ENCODE measurements at regions not wholly inside any gene's neighbourhood (a gene's known extent, or its start where the extent isn't known, plus 50 kb on each side); places are given as distances from the start of the nearest gene placed in this dataset.

DNA sequence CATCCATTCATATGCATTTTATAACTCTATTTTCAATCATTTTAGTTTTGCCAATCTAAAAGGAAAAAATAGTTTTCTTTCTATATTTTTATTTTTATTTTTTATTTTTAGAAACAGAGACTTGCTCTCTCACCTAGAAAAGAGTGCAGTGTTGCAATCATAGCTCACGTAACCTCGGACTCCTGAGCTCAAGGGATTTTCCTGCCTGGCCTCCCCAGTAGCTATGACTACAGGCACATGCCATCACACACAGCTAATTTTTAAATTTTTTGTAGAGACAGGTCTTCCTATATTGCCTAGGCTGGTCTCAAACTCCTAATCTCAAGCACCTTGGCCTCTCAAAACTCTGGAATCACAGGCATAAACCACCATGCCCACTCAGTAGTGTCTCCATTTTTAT, 125.5 kb upstream of the XIRP2 start (continued):
- TF ChIP-seq, protein P1, sequence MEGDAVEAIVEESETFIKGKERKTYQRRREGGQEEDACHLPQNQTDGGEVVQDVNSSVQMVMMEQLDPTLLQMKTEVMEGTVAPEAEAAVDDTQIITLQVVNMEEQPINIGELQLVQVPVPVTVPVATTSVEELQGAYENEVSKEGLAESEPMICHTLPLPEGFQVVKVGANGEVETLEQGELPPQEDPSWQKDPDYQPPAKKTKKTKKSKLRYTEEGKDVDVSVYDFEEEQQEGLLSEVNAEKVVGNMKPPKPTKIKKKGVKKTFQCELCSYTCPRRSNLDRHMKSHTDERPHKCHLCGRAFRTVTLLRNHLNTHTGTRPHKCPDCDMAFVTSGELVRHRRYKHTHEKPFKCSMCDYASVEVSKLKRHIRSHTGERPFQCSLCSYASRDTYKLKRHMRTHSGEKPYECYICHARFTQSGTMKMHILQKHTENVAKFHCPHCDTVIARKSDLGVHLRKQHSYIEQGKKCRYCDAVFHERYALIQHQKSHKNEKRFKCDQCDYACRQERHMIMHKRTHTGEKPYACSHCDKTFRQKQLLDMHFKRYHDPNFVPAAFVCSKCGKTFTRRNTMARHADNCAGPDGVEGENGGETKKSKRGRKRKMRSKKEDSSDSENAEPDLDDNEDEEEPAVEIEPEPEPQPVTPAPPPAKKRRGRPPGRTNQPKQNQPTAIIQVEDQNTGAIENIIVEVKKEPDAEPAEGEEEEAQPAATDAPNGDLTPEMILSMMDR (IDR thresholded peaks at IDR 0.05 in 2 of 3, conservative IDR thresholded peaks at IDR 0.05 in 1 of 3; ENCODE audit: borderline replicate concordance in 1 of 3, insufficient read depth in 1 of 3, low read depth in 2 of 3, low read length in 2 of 3): no peak
- TF ChIP-seq FOSL1 (IDR thresholded peaks at IDR 0.05; ENCODE audit: low read depth): no peak
- TF ChIP-seq, protein P2, sequence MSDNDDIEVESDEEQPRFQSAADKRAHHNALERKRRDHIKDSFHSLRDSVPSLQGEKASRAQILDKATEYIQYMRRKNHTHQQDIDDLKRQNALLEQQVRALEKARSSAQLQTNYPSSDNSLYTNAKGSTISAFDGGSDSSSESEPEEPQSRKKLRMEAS (IDR thresholded peaks at IDR 0.05): no peak
- no peak for TF ChIP-seq SP1 (IDR thresholded peaks at IDR 0.05; ENCODE audit: low read depth)
- TF ChIP-seq EZH2 (IDR thresholded peaks at IDR 0.05): no peak
- TF ChIP-seq, protein P3, sequence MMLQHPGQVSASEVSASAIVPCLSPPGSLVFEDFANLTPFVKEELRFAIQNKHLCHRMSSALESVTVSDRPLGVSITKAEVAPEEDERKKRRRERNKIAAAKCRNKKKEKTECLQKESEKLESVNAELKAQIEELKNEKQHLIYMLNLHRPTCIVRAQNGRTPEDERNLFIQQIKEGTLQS (IDR thresholded peaks at IDR 0.05): no peak
- TF ChIP-seq ZNF274 (IDR thresholded peaks at IDR 0.05; ENCODE audit: low read depth, low read length): no peak
- TF ChIP-seq SRF (IDR thresholded peaks at IDR 0.05; ENCODE audit: low read depth): no peak
- TF ChIP-seq JUND (IDR thresholded peaks at IDR 0.05): no peak
- no peak for TF ChIP-seq EGR1 (IDR thresholded peaks at IDR 0.05; ENCODE audit: low read depth)
- TF ChIP-seq ZFX (IDR thresholded peaks at IDR 0.05): no peak
- TF ChIP-seq EZH2phosphoT487 (IDR thresholded peaks at IDR 0.05; ENCODE audit: borderline replicate concordance): no peak

GRCh38 chr2:166758956-166759355, 129.3 kb upstream of the XIRP2 start:
- H3K36me3 ChIP-seq (ENCODE audit: control insufficient read depth in 1 of 2, insufficient read depth in 2 of 2, low read length in 2 of 2): no peaks in the 10 kb centered on the region
- ChIA-PET RAD21 (ENCODE audit: low non-redundant PET in 1 of 2, low total read pairs in 2 of 2, uncharacterized antibody in 2 of 2, unreplicated experiment in 2 of 2) (no interaction called here), POLR2A (no interaction called here), CTCF (no interaction called here)
- H3K9ac ChIP-seq (ENCODE audit: low read length): no peak overlapping the region
- H2AFZ ChIP-seq (ENCODE audit: low read depth, low read length, poor library complexity, severe bottlenecking): no peak overlapping the region
- H3K9me2 ChIP-seq (ENCODE audit: insufficient read depth): no peaks in the 10 kb centered on the region
- H3K4me2 ChIP-seq (ENCODE audit: low read length): no peak overlapping the region
- no peaks in the 10 kb centered on the region for H4K20me1 ChIP-seq (ENCODE audit: insufficient read depth)
- no peak for DNase-seq (ENCODE audit: low read depth, low spot score)
- H3K4me1 ChIP-seq (ENCODE audit: control insufficient read depth in 1 of 2, insufficient read depth in 2 of 2, low read length in 2 of 2): no peaks in the 10 kb centered on the region
- TF ChIP-seq SP1 (IDR thresholded peaks at IDR 0.05; ENCODE audit: low read depth) (no peak), YY1 (IDR thresholded peaks at IDR 0.05; ENCODE audit: extremely low read depth, insufficient replicate concordance, low read depth, low read length) (no peak), POLR2AphosphoS5 (IDR thresholded peaks at IDR 0.05; ENCODE audit: low read depth, low read length) (no peak), JUND (IDR thresholded peaks at IDR 0.05) (no peak), EZH2 (IDR thresholded peaks at IDR 0.05) (no peak), RAD21 (IDR thresholded peaks at IDR 0.05; ENCODE audit: low read depth) (no peak), ZFX (IDR thresholded peaks at IDR 0.05) (no peak), SIN3A (IDR thresholded peaks at IDR 0.05; ENCODE audit: low read depth) (no peak), FOSL1 (IDR thresholded peaks at IDR 0.05; ENCODE audit: low read depth) (no peak), CBX3 (IDR thresholded peaks at IDR 0.05; ENCODE audit: low read depth) (no peak), ZNF274 (IDR thresholded peaks at IDR 0.05; ENCODE audit: low read depth, low read length) (no peak)
- TF ChIP-seq, protein P4, sequence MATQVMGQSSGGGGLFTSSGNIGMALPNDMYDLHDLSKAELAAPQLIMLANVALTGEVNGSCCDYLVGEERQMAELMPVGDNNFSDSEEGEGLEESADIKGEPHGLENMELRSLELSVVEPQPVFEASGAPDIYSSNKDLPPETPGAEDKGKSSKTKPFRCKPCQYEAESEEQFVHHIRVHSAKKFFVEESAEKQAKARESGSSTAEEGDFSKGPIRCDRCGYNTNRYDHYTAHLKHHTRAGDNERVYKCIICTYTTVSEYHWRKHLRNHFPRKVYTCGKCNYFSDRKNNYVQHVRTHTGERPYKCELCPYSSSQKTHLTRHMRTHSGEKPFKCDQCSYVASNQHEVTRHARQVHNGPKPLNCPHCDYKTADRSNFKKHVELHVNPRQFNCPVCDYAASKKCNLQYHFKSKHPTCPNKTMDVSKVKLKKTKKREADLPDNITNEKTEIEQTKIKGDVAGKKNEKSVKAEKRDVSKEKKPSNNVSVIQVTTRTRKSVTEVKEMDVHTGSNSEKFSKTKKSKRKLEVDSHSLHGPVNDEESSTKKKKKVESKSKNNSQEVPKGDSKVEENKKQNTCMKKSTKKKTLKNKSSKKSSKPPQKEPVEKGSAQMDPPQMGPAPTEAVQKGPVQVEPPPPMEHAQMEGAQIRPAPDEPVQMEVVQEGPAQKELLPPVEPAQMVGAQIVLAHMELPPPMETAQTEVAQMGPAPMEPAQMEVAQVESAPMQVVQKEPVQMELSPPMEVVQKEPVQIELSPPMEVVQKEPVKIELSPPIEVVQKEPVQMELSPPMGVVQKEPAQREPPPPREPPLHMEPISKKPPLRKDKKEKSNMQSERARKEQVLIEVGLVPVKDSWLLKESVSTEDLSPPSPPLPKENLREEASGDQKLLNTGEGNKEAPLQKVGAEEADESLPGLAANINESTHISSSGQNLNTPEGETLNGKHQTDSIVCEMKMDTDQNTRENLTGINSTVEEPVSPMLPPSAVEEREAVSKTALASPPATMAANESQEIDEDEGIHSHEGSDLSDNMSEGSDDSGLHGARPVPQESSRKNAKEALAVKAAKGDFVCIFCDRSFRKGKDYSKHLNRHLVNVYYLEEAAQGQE (IDR thresholded peaks at IDR 0.05; ENCODE audit: low read depth): no peak
- no peak overlapping the region for H3K4me3 ChIP-seq (replicated peaks in 1 of 2; ENCODE audit: low read depth in 1 of 2, low read length in 2 of 2)
- H3K9me3 ChIP-seq (ENCODE audit: control insufficient read depth in 1 of 2, insufficient read depth in 1 of 2, low read depth in 1 of 2, low read length in 2 of 2): peaks cover 0 to 3% of the 10 kb centered on the region in 2 experiments; a peak in 2 of 4 replicates
- no peak for ATAC-seq
- no peaks in the 10 kb centered on the region for H3K79me2 ChIP-seq (ENCODE audit: insufficient read depth, low read length)
- no peaks in the 10 kb centered on the region for H3K27me3 ChIP-seq (ENCODE audit: insufficient read depth, low read length)
- intact Hi-C loops (cut with micrococcal nuclease): no loop called here
- H3K27ac ChIP-seq (ENCODE audit: low read depth, low read length): no peak overlapping the region
- no TSS peak for BruUV-seq (replicated peaks)
